GM12873 (cell line): ENCODE measurements at regions not wholly inside any gene's neighbourhood (a gene's known extent, or its start where the extent isn't known, plus 50 kb on each side); places are given as distances from the start of the nearest gene placed in this dataset.

ENCODE experiments used
- CTCF ChIP-seq: IDR thresholded peaks from 2 replicates; pipeline ENCODE4 v1.5.1; 2012; ENCODE audit warnings: low read depth, mild to moderate bottlenecking, moderate library complexity, low read length, control low read depth; ENCODE audit not compliant: insufficient read depth; ENCODE audit errors: missing control alignments

GRCh38 chr6:27040244-27041042 lies 207.1 kb upstream of the PRSS16 start:
- no peak for TF ChIP-seq CTCF

GRCh38 chr6:27043244-27043643 lies 204.3 kb upstream of the PRSS16 start:
- no peak for TF ChIP-seq CTCF

- TF ChIP-seq CTCF, result no peak
Measured at GRCh38 chr6:27049863-27050781, 197.4 kb upstream of the PRSS16 start.

- no peak for TF ChIP-seq CTCF
Measured at GRCh38 chr6:27052731-27053082, 194.8 kb upstream of the PRSS16 start.

GRCh38 chr6:27053738-27054137 lies 193.8 kb upstream of the PRSS16 start:
- TF ChIP-seq CTCF, result no peak

- no peak for TF ChIP-seq CTCF
Measured at GRCh38 chr6:27056615-27057014, 190.9 kb upstream of the PRSS16 start.

- no peak for TF ChIP-seq CTCF
Measured at GRCh38 chr6:27059621-27060425, 187.7 kb upstream of the PRSS16 start.
